ENCODE measurements at regions not wholly inside any gene's neighbourhood (a gene's known extent, or its start where the extent isn't known, plus 50 kb on each side); places are given as distances from the start of the nearest gene placed in this dataset.

GRCh38 chr21:25396135-25396711 is 211.1 kb downstream of the MRPL39 start:
- TF ChIP-seq CTCF (IDR thresholded peaks at IDR 0.05; ENCODE audit: control insufficient read depth, insufficient read depth, low read depth, low read length, missing control alignments) = no peak
- H3K4me3 ChIP-seq (ENCODE audit: control insufficient read depth, low read depth, low read length) = no peak overlapping the region
- DNase-seq (ENCODE audit: low read depth) = no peak

- no peak for DNase-seq (ENCODE audit: low read depth)
- no peak for TF ChIP-seq CTCF (IDR thresholded peaks at IDR 0.05; ENCODE audit: control insufficient read depth, insufficient read depth, low read depth, low read length, missing control alignments)
These were observed 215.5 kb downstream of the MRPL39 start for GRCh38 chr21:25391777-25392176.

GRCh38 chr21:25390701-25391100 is 216.6 kb downstream of the MRPL39 start:
- no peak overlapping the region for H3K4me3 ChIP-seq (ENCODE audit: control insufficient read depth, low read depth, low read length)
- DNase-seq (ENCODE audit: low read depth) = no peak
- TF ChIP-seq CTCF (IDR thresholded peaks at IDR 0.05; ENCODE audit: control insufficient read depth, insufficient read depth, low read depth, low read length, missing control alignments) = no peak

More at GRCh38 chr21:25391777-25392176, 215.5 kb downstream of the MRPL39 start:
- no peak overlapping the region for H3K4me3 ChIP-seq (ENCODE audit: control insufficient read depth, low read depth, low read length)

- no peak overlapping the region for H3K4me3 ChIP-seq (ENCODE audit: control insufficient read depth, low read depth, low read length)
- DNase-seq (ENCODE audit: low read depth) = no peak
- TF ChIP-seq CTCF (IDR thresholded peaks at IDR 0.05; ENCODE audit: control insufficient read depth, insufficient read depth, low read depth, low read length, missing control alignments) = no peak
These were observed 219.6 kb downstream of the MRPL39 start for GRCh38 chr21:25387665-25388064.

- DNase-seq (ENCODE audit: low read depth) = peak; percentile 31
These were observed 221.3 kb downstream of the MRPL39 start for GRCh38 chr21:25385911-25386474.

GRCh38 chr21:25385341-25385740 is 221.9 kb downstream of the MRPL39 start:
- no peak for TF ChIP-seq CTCF (IDR thresholded peaks at IDR 0.05; ENCODE audit: control insufficient read depth, insufficient read depth, low read depth, low read length, missing control alignments)
- no peak overlapping the region for H3K4me3 ChIP-seq (ENCODE audit: control insufficient read depth, low read depth, low read length)
- DNase-seq (ENCODE audit: low read depth) = no peak

More at GRCh38 chr21:25385911-25386474, 221.3 kb downstream of the MRPL39 start:
- H3K4me3 ChIP-seq (ENCODE audit: control insufficient read depth, low read depth, low read length) = no peak overlapping the region
- TF ChIP-seq CTCF (IDR thresholded peaks at IDR 0.05; ENCODE audit: control insufficient read depth, insufficient read depth, low read depth, low read length, missing control alignments) = peak; percentile 53

Data from AG09309 (cell line).